Skeletal muscle tissue (tissue), 3 donors: ENCODE measurements at regions not wholly inside any gene's neighbourhood (a gene's known extent, or its start where the extent isn't known, plus 50 kb on each side); places are given as distances from the start of the nearest gene placed in this dataset.

Experiments
- H3K27ac ChIP-seq: one replicate; pipeline ENCODE4 v1.7.0; 2013; ENCODE audit warnings: mild to moderate bottlenecking, low read depth, low read length, inconsistent platforms
- H3K27me3 ChIP-seq, 3 donors: one replicate each; pipeline ENCODE4 v1.7.0; 2013; ENCODE audit warnings: low read length in 3 of 3; ENCODE audit not compliant: control insufficient read depth in 3 of 3, insufficient read depth in 3 of 3
- H3K36me3 ChIP-seq, 3 donors: one replicate each; pipeline ENCODE4 v1.7.0; 2013; ENCODE audit warnings: low read length in 3 of 3; ENCODE audit not compliant: control insufficient read depth in 3 of 3, insufficient read depth in 3 of 3
- H3K4me1 ChIP-seq, 3 donors: one replicate each; pipeline ENCODE4 v1.7.0; 2013; ENCODE audit warnings: low read length in 3 of 3, mild to moderate bottlenecking in 3 of 3; ENCODE audit not compliant: control insufficient read depth in 3 of 3, insufficient read depth in 3 of 3
- H3K4me3 ChIP-seq, 3 donors: one replicate each; pipeline ENCODE4 v1.7.0; 2013; ENCODE audit warnings: low read length in 3 of 3
- H3K9ac ChIP-seq, 3 donors: one replicate each; pipeline ENCODE4 v1.7.0; 2013; ENCODE audit warnings: low read length in 3 of 3, mild to moderate bottlenecking in 3 of 3, moderate library complexity in 2 of 3, low read depth in 1 of 3
- H3K9me3 ChIP-seq, 3 donors: one replicate each; pipeline ENCODE4 v1.7.0; 2013; ENCODE audit warnings: low read length in 3 of 3; ENCODE audit not compliant: control insufficient read depth in 3 of 3
- donor health status: Osteomylitis.

- Histone ChIP-seq H3K9me3 (no peaks in the 10 kb centered on the region), H3K27me3 (no peaks in the 10 kb centered on the region), H3K4me3 (no peak overlapping the region), H3K9ac (no peak overlapping the region), H3K36me3 (no peaks in the 10 kb centered on the region), H3K4me1 (no peaks in the 10 kb centered on the region), H3K27ac (no peak overlapping the region)
These were observed 367.7 kb upstream of the ARRDC4 start for GRCh38 chr15:97592778-97593177.

- H3K9me3 ChIP-seq: no peaks in the 10 kb centered on the region
These were observed 362.7 kb upstream of the ARRDC4 start for GRCh38 chr15:97597801-97598200.

DNA sequence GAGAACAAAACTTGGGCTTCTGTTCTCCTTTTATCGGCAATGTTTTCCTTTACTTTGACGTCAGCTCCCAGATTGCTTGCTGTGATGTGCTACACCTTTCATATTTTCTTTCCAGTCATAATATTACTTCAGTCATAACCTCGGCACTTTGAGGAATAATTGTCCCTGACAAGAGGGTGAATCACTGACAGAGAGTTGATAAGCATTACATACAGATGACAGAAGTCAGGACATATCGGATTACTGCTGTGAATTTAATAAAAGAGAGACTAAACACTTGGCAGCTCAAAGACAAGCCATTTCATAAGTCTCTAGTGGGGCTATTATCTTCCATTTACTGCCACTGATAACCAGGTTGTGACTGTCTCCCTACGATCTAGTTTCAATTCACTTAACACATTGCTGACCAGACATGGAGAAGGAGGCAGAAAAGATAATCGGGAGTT is 362.1 kb upstream of the ARRDC4 start:
- H3K9ac ChIP-seq: no peak overlapping the region
- H3K27ac ChIP-seq: no peak overlapping the region
- H3K36me3 ChIP-seq: no peaks in the 10 kb centered on the region
- H3K27me3 ChIP-seq: no peaks in the 10 kb centered on the region
- no peaks in the 10 kb centered on the region for H3K4me1 ChIP-seq
- no peaks in the 10 kb centered on the region for H3K9me3 ChIP-seq
- no peak overlapping the region for H3K4me3 ChIP-seq

More at GRCh38 chr15:97597801-97598200, 362.7 kb upstream of the ARRDC4 start:
- Histone ChIP-seq H3K4me3 (no peak overlapping the region), H3K9ac (no peak overlapping the region), H3K4me1 (no peaks in the 10 kb centered on the region), H3K27me3 (no peaks in the 10 kb centered on the region), H3K27ac (no peak overlapping the region), H3K36me3 (no peaks in the 10 kb centered on the region)

GRCh38 chr15:97600190-97600589 is 360.3 kb upstream of the ARRDC4 start:
- Histone ChIP-seq H3K4me3 (no peak overlapping the region), H3K27me3 (no peaks in the 10 kb centered on the region), H3K9me3 (no peaks in the 10 kb centered on the region), H3K27ac (no peak overlapping the region), H3K9ac (no peak overlapping the region), H3K36me3 (no peaks in the 10 kb centered on the region), H3K4me1 (no peaks in the 10 kb centered on the region)

- no peaks in the 10 kb centered on the region for H3K27me3 ChIP-seq
- H3K9me3 ChIP-seq: no peaks in the 10 kb centered on the region
- no peaks in the 10 kb centered on the region for H3K36me3 ChIP-seq
- H3K9ac ChIP-seq: no peak overlapping the region
- no peak overlapping the region for H3K4me3 ChIP-seq
- H3K27ac ChIP-seq: no peak overlapping the region
- no peaks in the 10 kb centered on the region for H3K4me1 ChIP-seq
These were observed 355.8 kb upstream of the ARRDC4 start for GRCh38 chr15:97604677-97605076.

DNA sequence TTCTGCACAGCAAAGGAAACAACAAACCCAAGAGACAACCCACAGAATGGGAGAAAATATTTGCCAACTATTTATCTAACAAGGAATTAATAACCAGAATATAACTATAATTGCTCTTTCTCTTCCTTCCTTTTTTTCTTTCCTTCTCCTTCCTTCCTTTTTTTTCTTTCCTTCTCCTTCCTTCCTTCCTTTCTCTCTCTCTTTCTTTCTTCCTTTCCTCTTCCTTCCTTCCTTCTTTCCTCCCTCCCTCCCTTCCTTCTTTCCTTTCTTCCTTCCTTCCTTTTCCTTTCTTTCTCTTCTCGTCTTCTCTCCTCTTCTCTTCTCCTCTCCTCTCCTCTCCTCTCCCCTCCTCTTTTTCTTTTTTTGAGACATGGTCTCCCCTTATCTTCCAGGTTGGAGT is 345.4 kb upstream of the ARRDC4 start:
- Histone ChIP-seq H3K9me3 (peaks cover 0 to 3% (median 0%) of the 10 kb centered on the region in 3 donors), H3K4me1 (no peaks in the 10 kb centered on the region), H3K4me3 (no peak overlapping the region), H3K27ac (no peak overlapping the region), H3K36me3 (no peaks in the 10 kb centered on the region), H3K9ac (no peak overlapping the region), H3K27me3 (no peaks in the 10 kb centered on the region)

GRCh38 chr15:97623091-97623661 is 337.3 kb upstream of the ARRDC4 start:
- H3K27me3 ChIP-seq: no peaks in the 10 kb centered on the region
- no peaks in the 10 kb centered on the region for H3K36me3 ChIP-seq
- no peak overlapping the region for H3K4me3 ChIP-seq
- no peak overlapping the region for H3K27ac ChIP-seq
- H3K4me1 ChIP-seq: no peaks in the 10 kb centered on the region
- no peaks in the 10 kb centered on the region for H3K9me3 ChIP-seq
- no peak overlapping the region for H3K9ac ChIP-seq

DNA sequence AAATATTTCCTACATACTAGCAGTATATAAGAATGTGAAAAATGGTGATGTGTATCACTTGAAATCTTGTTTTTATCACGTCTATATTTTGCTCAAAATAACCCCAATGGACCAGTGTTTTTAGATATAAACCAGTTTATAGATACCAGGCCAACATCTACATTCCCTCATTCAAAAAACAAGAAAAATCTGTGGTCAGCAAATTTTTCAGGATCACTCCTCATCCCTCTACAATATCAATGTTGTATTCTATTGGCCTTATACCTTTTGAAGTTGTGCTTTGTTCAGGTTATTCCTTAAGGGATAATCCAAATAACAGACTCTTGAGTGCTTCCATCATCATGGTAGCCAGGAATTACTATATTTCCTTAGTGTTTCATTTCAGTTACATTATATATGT is 332.9 kb upstream of the ARRDC4 start:
- no peaks in the 10 kb centered on the region for H3K9me3 ChIP-seq
- H3K4me3 ChIP-seq: no peak overlapping the region
- H3K9ac ChIP-seq: no peak overlapping the region
- H3K27ac ChIP-seq: no peak overlapping the region
- H3K4me1 ChIP-seq: no peaks in the 10 kb centered on the region
- H3K36me3 ChIP-seq: no peaks in the 10 kb centered on the region
- H3K27me3 ChIP-seq: no peaks in the 10 kb centered on the region

DNA sequence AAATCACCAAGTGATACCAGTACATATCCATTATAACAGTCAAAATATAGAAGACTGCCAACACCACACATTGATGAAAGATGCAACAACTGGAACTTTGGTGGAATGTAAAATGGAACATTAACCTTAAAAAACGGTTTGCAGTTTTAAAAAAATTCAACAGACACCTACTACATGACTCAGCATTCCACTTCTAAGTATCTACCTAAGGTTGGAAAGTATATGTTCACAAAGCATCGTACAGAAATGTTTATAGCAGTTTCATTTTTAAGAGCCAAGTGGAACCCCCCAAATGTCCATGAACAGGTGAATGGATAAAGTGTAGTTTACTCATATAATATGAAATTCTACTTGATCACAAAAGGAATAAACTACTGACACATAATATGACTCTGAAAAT is 314.7 kb upstream of the ARRDC4 start:
- no peak overlapping the region for H3K27ac ChIP-seq
- no peak overlapping the region for H3K9ac ChIP-seq
- peaks cover 0 to 4% (median 4%) of the 10 kb centered on the region in 3 donors for H3K4me1 ChIP-seq
- H3K4me3 ChIP-seq: no peak overlapping the region
- H3K27me3 ChIP-seq: no peaks in the 10 kb centered on the region
- H3K9me3 ChIP-seq: no peaks in the 10 kb centered on the region
- H3K36me3 ChIP-seq: no peaks in the 10 kb centered on the region

- Histone ChIP-seq H3K4me1 (peaks cover 2 to 15% (median 9%) of the 10 kb centered on the region in 3 donors), H3K9me3 (no peaks in the 10 kb centered on the region), H3K4me3 (no peak overlapping the region), H3K27me3 (peaks cover 0 to 5% (median 3%) of the 10 kb centered on the region in 3 donors), H3K9ac (no peak overlapping the region), H3K36me3 (no peaks in the 10 kb centered on the region), H3K27ac (no peak overlapping the region)
These were observed 311.8 kb upstream of the ARRDC4 start for GRCh38 chr15:97648728-97649127.
